ENCODE measurements at regions not wholly inside any gene's neighbourhood (a gene's known extent, or its start where the extent isn't known, plus 50 kb on each side); places are given as distances from the start of the nearest gene placed in this dataset.
A peak's percentile ranks its signal among the peaks of the same experiment; 100 is the strongest.

- TF ChIP-seq CTCF (IDR thresholded peaks at IDR 0.05) (peak; percentile 54 to 87 (median 85)), POLR2AphosphoS5 (IDR thresholded peaks at IDR 0.05) (peak in 1 of 3 donors; percentile 15)
Observed at GRCh38 chr6:87929843-87930288, 117.8 kb upstream of the SPACA1 start.

Data from breast epithelium (tissue), 3 donors.